Activated naive CD4-positive, alpha-beta T cell treated with anti-CD3 and anti-CD28 coated beads, Interleukin-2, amount 50 U/mL, for 16 hours (primary cell): ENCODE measurements at regions not wholly inside any gene's neighbourhood (a gene's known extent, or its start where the extent isn't known, plus 50 kb on each side); places are given as distances from the start of the nearest gene placed in this dataset.
"Not testable (repeated sequence)": the region's sequence is repeated elsewhere in the genome, so short reads cannot be mapped to it uniquely, and the experiment has no call there.

ENCODE experiments used
- DNase-seq: peaks from one replicate; pipeline ENCODE4 v3.0.0-alpha.2; 2020

DNA sequence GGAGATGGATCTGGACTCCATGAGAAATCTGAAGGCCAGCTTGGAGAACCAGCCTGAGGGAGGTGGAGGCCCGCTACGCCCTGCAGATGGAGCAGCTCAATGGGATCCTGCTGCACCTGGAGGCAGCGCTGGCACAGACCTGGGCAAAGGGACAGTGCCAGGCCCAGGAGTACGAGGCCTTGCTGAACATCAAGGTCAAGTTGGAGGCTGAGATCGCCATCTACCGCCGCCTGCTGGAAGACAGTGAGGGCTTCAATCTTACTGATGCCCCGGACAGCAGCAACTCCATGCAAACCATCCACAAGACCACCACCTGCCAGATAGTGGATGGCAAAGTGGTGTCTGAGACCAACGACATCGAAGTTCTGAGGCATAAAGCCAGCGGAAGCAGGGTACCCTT, 601.5 kb upstream of the ZP4 start:
- DNase-seq, result no peak

DNA sequence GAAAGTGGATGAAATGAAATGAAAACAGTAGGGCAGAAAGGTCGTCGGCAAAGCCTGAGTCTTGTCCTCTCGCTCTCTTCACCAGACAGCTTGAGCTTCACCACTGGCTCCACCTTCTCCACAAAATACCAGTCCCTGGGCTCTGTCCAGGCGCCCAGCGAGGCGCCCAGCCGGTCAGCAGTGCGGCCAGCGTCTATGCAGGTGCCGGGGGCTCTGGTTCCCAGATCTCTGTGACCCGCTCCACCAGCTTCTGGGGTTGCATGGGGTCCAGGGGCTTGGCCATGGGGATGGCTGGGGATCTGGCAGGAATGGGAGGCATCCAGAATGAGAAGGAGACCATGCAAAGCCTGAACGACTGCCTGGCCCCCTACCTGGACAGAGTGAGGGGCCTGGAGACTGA, 600.5 kb upstream of the ZP4 start:
- DNase-seq, result no peak

- no peak for DNase-seq
These were observed 598.3 kb upstream of the ZP4 start for GRCh38 chr1:238489006-238489405.

DNA sequence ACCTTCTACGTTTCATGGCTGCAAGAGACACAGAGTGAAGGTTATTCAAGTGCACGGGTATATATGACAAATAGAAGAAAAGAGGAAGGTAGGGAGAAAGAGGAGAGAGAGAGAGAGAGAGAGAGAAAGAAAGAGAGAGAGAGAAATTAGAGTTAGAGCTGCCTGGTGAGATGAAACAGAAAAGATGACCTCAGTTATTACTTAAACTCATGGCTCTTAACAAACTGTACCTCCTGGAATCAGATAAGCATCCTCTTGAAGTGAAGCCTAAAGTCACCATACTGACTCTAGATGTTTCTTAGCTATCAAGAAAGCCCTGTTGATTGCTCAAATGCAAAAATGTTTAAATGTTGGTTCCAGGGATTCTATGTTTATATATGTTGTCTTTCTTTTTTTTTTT, 597.7 kb upstream of the ZP4 start:
- no peak for DNase-seq

- DNase-seq, result no peak
These were observed 597.2 kb upstream of the ZP4 start for GRCh38 chr1:238487931-238488330.

GRCh38 chr1:238485912-238486209, 595.1 kb upstream of the ZP4 start:
- DNase-seq, result no peak

DNA sequence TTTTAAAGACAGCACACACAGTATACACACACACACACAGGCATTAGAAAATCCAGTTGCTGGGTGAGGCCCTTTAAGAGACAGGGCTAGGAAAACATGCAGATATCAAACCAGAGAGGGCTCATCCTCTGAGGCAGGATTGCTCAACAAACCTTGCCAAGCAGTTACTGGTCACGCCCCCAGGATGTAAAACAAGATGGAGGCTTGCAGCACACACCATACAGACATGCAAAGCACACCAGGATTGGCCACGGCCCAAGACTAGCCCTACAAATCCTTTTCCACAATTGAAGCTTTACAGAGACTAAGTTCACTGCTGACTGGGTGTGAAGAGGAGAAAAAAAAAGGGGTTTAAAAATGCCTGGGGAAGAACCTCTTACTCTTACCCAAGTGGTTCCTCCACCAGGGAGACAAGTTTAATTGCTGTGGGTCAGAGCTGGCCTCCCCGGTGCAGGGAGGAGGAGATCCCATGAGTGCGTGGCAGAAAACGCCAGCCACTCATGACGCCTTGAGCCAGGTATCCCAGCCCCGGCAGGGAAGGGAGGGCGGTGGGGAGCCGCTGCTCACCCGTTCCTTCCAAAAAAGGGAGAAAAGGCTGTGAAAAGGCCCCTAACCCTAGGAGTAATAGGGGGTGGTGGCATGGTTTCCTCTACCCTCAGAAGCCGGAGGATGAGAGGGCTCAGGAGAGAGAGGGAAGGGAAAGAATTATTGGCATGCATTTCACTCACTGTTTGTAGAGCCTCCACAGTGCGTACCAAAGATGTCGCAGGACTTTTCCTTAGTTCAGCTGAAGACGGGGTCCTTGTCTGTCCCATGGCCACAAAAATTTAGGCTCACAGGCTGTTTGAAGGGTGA, 594.6 kb upstream of the ZP4 start:
- DNase-seq, result no peak

- no peak for DNase-seq
These were observed 593.4 kb upstream of the ZP4 start for GRCh38 chr1:238484121-238484520.

DNA sequence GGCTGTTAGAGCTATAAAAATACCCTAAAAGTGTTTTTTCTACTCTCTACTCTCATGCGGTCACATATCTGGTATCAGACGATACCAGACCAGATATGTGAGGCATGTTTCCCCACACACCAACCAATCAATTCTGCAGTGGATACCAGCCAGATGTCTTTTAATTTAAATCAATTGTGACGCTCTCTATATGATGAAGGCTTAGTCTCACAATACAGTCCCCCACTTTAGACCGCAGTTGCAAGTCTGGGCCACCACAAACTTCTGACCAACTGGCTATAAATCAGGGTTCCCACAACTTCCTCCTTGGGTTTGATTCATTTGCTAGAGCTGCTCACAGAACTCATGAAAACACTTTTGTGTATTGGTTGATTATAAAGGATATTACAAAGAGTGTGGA, 586.1 kb upstream of the ZP4 start:
- no peak for DNase-seq

GRCh38 chr1:238475712-238476111, 585.0 kb upstream of the ZP4 start:
- DNase-seq, result no peak

DNA sequence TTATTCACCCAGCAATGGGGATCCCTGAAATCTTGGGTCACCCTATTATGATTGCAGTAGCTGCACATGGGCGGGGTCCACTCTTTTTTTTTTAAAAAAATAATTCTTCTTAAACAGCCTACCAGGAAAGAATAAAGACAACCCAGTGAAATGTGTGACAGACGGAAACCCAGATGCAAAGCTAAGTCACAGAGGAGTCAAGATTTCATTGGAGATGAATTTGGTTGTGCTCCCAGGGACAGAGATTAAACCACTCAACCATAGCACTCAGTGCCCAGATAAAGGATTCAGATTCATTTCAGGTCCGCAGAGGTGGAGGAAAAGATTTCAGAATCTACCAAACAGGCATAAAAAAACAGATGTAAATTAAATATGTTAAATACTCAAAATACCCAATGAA, 583.5 kb upstream of the ZP4 start:
- DNase-seq, result no peak

DNA sequence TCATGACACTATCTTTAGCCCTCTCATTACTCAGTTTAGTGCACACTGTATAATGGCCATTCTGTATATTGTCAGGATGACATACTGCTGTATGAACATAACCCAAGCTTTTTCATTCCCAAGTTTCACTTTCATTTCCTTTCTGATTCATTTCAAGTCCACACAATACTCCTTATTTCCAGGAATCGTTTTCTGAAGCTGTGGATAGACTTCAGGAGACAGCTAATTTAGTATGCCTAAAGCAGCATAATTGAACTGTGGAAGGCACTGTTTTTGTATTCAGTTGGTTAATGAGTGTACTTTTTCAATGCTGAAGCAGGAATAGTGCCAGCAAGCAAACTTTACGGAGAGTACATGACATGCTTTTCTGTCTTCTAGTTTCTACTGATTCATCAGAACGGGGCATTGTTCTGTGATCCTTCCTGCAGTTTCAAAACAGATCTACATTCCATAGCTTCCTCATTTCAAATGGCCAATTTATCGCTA, 578.5 kb upstream of the ZP4 start:
- no peak for DNase-seq

DNA sequence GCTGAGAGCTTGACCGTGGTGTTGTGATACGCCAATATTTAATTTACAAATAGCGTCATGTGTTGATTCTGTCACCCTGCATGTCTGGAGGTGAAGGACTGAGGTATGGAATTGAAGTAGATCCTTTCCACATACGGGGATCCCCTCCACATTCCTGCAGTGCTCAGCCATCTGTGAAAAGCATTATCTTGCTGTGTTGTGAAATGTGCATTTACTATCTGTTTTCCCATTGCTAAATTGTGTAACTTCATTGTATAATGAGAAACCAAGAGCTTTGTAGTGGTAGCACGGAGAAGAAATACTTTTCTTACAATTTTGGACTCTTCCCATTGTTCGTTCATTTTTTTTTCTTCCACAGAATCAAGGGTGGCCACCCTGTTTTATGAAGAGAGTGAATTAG, 577.3 kb upstream of the ZP4 start:
- DNase-seq, result no peak

- no peak for DNase-seq
These were observed 575.7 kb upstream of the ZP4 start for GRCh38 chr1:238466459-238466858.

DNA sequence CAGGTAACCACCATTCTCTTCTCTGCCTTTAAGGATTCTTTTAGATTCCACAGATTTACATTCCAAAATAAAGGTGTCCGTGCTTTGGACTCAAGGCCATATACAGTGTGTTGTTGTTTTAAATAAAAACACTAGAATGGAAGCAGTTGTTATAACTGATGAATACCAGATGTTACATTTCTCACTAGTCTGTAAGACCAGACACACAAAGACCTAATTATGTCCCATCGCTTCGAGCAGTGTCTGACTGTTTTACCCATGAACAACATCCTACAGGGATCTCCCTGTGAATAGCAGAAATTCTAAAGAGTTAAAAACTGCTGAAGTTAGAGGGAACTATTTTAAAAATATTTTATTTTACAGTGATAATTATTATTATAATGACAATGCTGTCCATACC, 574.7 kb upstream of the ZP4 start:
- DNase-seq, result no peak

- DNase-seq, result no peak
These were observed 568.2 kb upstream of the ZP4 start for GRCh38 chr1:238458899-238459298.

- no peak for DNase-seq
These were observed 566.9 kb upstream of the ZP4 start for GRCh38 chr1:238457610-238458009.

- no peak for DNase-seq
These were observed 561.1 kb upstream of the ZP4 start for GRCh38 chr1:238451781-238452310.

GRCh38 chr1:238450976-238451375, 560.3 kb upstream of the ZP4 start:
- DNase-seq, result no peak

- no peak for DNase-seq
These were observed 553.0 kb upstream of the ZP4 start for GRCh38 chr1:238443687-238444086.

DNA sequence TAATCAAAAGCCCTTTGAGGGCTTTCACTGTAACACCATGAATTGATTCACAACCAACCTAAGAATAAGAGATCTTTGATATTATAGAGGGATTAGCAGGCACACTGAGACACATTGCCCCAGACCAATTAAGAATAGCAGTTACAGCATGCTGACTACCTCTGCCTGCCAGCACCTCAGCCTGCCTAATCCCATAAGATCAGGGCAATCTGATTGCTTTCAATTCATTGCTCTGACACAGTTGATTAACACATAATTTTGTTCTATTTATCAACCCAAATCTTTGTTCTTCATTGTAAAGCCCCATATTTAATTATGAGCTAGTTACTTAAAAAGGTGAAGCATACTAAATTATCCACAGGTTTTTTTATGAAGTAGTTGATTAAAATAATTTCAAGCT, 548.8 kb upstream of the ZP4 start:
- DNase-seq, result no peak

- no peak for DNase-seq
These were observed 547.9 kb upstream of the ZP4 start for GRCh38 chr1:238438311-238439270.

- DNase-seq, result not testable (repeated sequence)
These were observed 539.0 kb upstream of the ZP4 start for GRCh38 chr1:238429703-238430102.

GRCh38 chr1:238419209-238419608, 528.5 kb upstream of the ZP4 start:
- no peak for DNase-seq
